Heart right ventricle (tissue), 16 donors: ENCODE measurements at regions not wholly inside any gene's neighbourhood (a gene's known extent, or its start where the extent isn't known, plus 50 kb on each side); places are given as distances from the start of the nearest gene placed in this dataset.

ENCODE experiments used
- ATAC-seq, 8 donors: fragments of 200-7000 bp; cut with Tn5 transposase; one replicate each; pipeline ENCODE4 v1.9.1; 2020; ENCODE audit warnings: mild to moderate bottlenecking in 8 of 8, moderate library complexity in 8 of 8, moderate number of reproducible peaks in 1 of 8
- DNase-seq, 2 donors: peaks; one replicate each; pipeline ENCODE4 v3.0.0-alpha.2; 2020
- H3K27ac ChIP-seq, 10 donors: fragments of 200-600 bp; sonication (generic) in 2 of 10; one replicate each; pipeline versions ENCODE4 v1.5.0 to v1.8.0; 2020 to 2022; ENCODE audit warnings: mild to moderate bottlenecking in 3 of 10
- H3K27me3 ChIP-seq, 7 donors: fragments of 200-600 bp; one replicate each; pipeline ENCODE4 v1.8.0; 2021 to 2022; ENCODE audit warnings: mild to moderate bottlenecking in 2 of 7
- H3K36me3 ChIP-seq, 9 donors: fragments of 200-600 bp; sonication (generic) in 1 of 9; one replicate each; pipeline versions ENCODE4 v1.5.0 to v1.8.0; 2020 to 2022; ENCODE audit warnings: mild to moderate bottlenecking in 2 of 9
- H3K4me1 ChIP-seq, 9 donors: fragments of 200-600 bp; sonication (generic) in 1 of 9; one replicate each; pipeline versions ENCODE4 v1.5.0 to v1.8.0; 2020 to 2022; ENCODE audit warnings: mild to moderate bottlenecking in 4 of 9
- H3K4me3 ChIP-seq, 10 donors: fragments of 200-600 bp; sonication (generic) in 2 of 10; one replicate each; pipeline versions ENCODE4 v1.5.0 to v1.8.0; 2020 to 2022; ENCODE audit warnings: mild to moderate bottlenecking in 7 of 10, moderate library complexity in 2 of 10
- H3K9me3 ChIP-seq, 11 donors: fragments of 200-600 bp in 10 of 11; sonication (generic) in 2 of 11; one replicate each; pipeline versions ENCODE4 v1.5.0 to v1.8.0; 2013 to 2022; ENCODE audit warnings: mild to moderate bottlenecking in 2 of 11, control low read depth in 1 of 11, moderate library complexity in 1 of 11
- CTCF ChIP-seq, 9 donors: fragments of 200-600 bp; sonication (generic) in 2 of 9; IDR thresholded peaks; one replicate each; pipeline versions ENCODE4 v1.5.0 to v1.8.0; 2021 to 2022; ENCODE audit warnings: antibody characterized with exemption in 9 of 9, mild to moderate bottlenecking in 5 of 9, moderate library complexity in 1 of 9
- WGBS, 2 donors: extraction: QIAGEN DNeasy Blood & Tissue Kit; methylation state at CpG; one replicate each; pipeline ENCODE4 v1.1.7; 2013; ENCODE audit warnings: inconsistent platforms in 1 of 2; 5-methylcytosine and 5-hydroxymethylcytosine counted together
- intact Hi-C, 10 donors: fragments of 100-400 bp; cut with DNase I; formaldehyde crosslinking; loops; one replicate each; pipeline versions ENCODE4 v1.11.1 to v1.14.2; 2022
- donor health status: Arrhythmogenic right ventricular cardiomyopathy.
- donor health status: ischemic (EF 13 %, LVEDD 7.1; RV severe dilation, severe dysfunction).
- donor health status: healthy with polysubstance abuse.
- donor health status: DM: no; HTN: yes; CAD: no.
- donor health status: DM: no; HTN: no; CAD: no.
- donor health status: ischemic (EF 25% LVEDD 6.9; RV normal size, moderate dysfunction).
- donor health status: ischemic (EF 25% LVEDD 5.7; RV mildly dilated, moderate dysfunction).
- donor health status: healthy.
- donor health status: DM: yes; HTN: yes; CAD: no.
- donor health status: Ischemic cardiomyopathy.
- donor health status: ischemic (EF 35%, LVEDD 5.7; RV mildly dilated, moderate dysfunction).
- donor health status: nonischemic (EF 11% LVEDD 7.7; RV severe dilation, severe dysfunction).
- donor health status: DM: yes; HTN: yes; CAD: no.
- donor health status: PGD.
- donor health status: ischemic (EF 29% LVEDD 5.4; RV normal size, mild dysfunction).
- donor health status: nonischemic (EF 23%, LVEDD 6.1; RV moderate dilation, normal function).

- Histone ChIP-seq H3K36me3 (peaks cover 0 to 16% (median 0%) of the 10 kb centered on the region in 9 donors), H3K27me3 (no peaks in the 10 kb centered on the region), H3K9me3 (no peaks in the 10 kb centered on the region), H3K4me1 (peaks cover 15 to 74% (median 55%) of the 10 kb centered on the region in 9 donors), H3K27ac (peak overlapping the region in 5 of 10 donors; percentile 81 to 92 (median 85)), H3K4me3 (peak overlapping the region in 5 of 10 donors; percentile 14 to 59 (median 51))
- intact Hi-C loops, result loop anchor here in 2 of 10 donors (5.0 kb wide), 2 partner anchors 46 to 96 kb away; no protein-coding TSS in a partner anchor
- no peak for TF ChIP-seq CTCF (IDR thresholded peaks at IDR 0.05)
- DNase-seq (no peak), ATAC-seq (no peak)
- WGBS, 2 donors, result 81 to 87% methylated on average over 7 of the region's 7 CpGs
Observed at GRCh38 chr7:130910949-130911944, 177.2 kb upstream of the KLF14 start.

- no peaks in the 10 kb centered on the region for H3K9me3 ChIP-seq
- H3K27ac ChIP-seq, result peak overlapping the region; percentile 30 to 92 (median 82)
- ATAC-seq (no peak), DNase-seq (no peak)
- 63 to 77% methylated on average over 7 of the region's 7 CpGs for WGBS, 2 donors
- intact Hi-C loops, result loop anchor here in 2 of 10 donors (5.0 kb wide), 2 partner anchors 45 to 95 kb away; no protein-coding TSS in a partner anchor
- no peaks in the 10 kb centered on the region for H3K27me3 ChIP-seq
- peaks cover 0 to 16% (median 0%) of the 10 kb centered on the region in 9 donors for H3K36me3 ChIP-seq
- peaks cover 15 to 85% (median 62%) of the 10 kb centered on the region in 9 donors for H3K4me1 ChIP-seq
- H3K4me3 ChIP-seq, result peak overlapping the region in 9 of 10 donors; percentile 14 to 59 (median 49)
- no peak for TF ChIP-seq CTCF (IDR thresholded peaks at IDR 0.05)
Observed at GRCh38 chr7:130912082-130912861, 178.3 kb upstream of the KLF14 start.

- peaks cover 15 to 86% (median 63%) of the 10 kb centered on the region in 9 donors for H3K4me1 ChIP-seq
- H3K4me3 ChIP-seq, result peak overlapping the region in 9 of 10 donors; percentile 14 to 59 (median 49)
- intact Hi-C loops, result loop anchor here in 2 of 10 donors (5.0 kb wide), 2 partner anchors 44 to 94 kb away; no protein-coding TSS in a partner anchor
- H3K27me3 ChIP-seq, result no peaks in the 10 kb centered on the region
- peaks cover 0 to 16% (median 0%) of the 10 kb centered on the region in 9 donors for H3K36me3 ChIP-seq
- 3 to 9% methylated on average over 18 of the region's 18 CpGs for WGBS, 2 donors
- peak; percentile 68 to 91 (median 78) for ATAC-seq
- no peak for TF ChIP-seq CTCF (IDR thresholded peaks at IDR 0.05)
- peak overlapping the region; percentile 30 to 92 (median 82) for H3K27ac ChIP-seq
- no peaks in the 10 kb centered on the region for H3K9me3 ChIP-seq
- peak; percentile 29 to 67 for DNase-seq
Observed at GRCh38 chr7:130912862-130913638, 179.0 kb upstream of the KLF14 start.
